GM19043 (cell line): ENCODE measurements at regions not wholly inside any gene's neighbourhood (a gene's known extent, or its start where the extent isn't known, plus 50 kb on each side); places are given as distances from the start of the nearest gene placed in this dataset.
"Not testable (repeated sequence)": the region's sequence is repeated elsewhere in the genome, so short reads cannot be mapped to it uniquely, and the experiment has no call there.

Experiments used
- ATAC-seq: cut with Tn5 transposase; IDR thresholded peaks from one replicate; pipeline ENCODE4 v1.9.1; 2021; ENCODE audit warnings: low read depth; ENCODE audit not compliant: unreplicated experiment

GRCh38 chr3:144429719-144430121, 458.1 kb downstream of the DIPK2A start:
- peak; percentile 67 for ATAC-seq

- peak; percentile 43 for ATAC-seq
These were observed 459.5 kb downstream of the DIPK2A start for GRCh38 chr3:144431134-144431533.

DNA sequence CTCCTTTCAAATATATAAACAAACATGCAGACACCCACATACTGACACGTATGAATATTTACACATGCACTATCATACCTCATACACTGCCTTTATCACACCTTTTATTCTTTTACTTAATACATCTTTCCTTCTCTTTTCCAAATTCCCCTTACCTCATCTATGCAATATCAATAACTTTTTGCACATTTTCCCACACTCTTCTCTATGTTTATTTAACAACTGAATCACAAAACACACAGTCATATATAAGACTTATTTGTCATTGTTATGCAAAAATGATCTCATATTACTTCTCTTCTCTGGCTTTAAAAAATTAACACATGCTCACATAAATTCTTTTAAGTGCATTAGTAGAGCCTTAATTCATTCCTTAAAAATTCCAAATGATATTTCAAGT, 461.4 kb downstream of the DIPK2A start:
- ATAC-seq = no peak

DNA sequence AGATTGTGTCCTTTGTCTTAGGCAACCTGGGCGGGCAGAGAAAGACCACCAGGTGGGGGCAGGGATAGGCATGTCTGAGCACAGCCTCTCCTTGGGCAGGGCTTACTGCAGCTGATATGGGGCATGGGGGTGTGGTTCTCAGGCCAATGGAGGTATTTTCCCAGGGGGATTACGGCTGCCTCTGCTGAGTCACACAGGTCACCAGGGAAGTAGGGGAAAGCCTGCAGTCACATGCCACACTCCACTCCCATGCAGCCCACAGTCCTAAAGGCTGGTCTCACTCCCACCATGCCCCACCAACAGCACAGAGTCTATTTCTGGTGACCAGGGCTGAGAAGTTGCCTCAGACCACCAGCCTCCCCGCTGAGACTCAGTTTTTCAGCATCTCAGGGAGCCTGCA, 466.4 kb downstream of the DIPK2A start:
- ATAC-seq = peak; percentile 46

DNA sequence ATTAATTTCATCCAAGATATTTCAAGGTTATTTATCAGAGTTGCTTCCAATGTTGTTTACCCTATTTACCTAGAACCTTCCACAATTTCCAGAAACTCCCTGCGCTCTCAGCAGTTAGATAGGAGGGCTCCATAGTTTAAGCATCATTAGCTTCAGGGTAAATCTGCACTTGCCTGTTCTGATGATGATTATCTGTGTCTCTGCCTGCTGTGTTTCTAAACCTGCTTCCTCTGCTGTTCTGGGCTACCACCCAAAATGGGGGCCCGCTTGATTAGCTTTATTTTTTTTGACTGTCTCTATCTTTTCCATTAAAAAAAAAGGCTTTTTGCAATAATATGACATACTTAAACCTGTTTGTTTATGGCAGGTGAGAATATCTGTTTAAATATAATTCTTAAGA, 472.4 kb downstream of the DIPK2A start:
- no peak for ATAC-seq

DNA sequence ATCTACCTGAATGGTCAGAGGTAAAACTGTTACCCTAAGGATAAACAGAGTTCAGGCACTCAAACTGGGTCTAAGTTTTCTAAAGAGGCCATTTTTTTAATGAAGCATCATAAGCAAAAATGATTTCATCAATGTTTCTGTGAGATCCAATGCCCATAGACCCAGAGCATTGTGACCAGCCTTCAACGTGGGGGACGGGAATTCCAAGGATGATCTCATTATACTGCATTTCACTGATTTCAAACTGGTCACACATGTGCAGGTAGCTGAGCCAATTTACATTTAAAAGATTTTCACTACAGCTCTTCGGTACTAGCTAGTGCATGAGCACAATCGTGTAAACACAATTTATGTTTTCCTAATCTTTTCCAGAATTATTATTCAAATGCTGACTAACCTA, 472.9 kb downstream of the DIPK2A start:
- no peak for ATAC-seq

DNA sequence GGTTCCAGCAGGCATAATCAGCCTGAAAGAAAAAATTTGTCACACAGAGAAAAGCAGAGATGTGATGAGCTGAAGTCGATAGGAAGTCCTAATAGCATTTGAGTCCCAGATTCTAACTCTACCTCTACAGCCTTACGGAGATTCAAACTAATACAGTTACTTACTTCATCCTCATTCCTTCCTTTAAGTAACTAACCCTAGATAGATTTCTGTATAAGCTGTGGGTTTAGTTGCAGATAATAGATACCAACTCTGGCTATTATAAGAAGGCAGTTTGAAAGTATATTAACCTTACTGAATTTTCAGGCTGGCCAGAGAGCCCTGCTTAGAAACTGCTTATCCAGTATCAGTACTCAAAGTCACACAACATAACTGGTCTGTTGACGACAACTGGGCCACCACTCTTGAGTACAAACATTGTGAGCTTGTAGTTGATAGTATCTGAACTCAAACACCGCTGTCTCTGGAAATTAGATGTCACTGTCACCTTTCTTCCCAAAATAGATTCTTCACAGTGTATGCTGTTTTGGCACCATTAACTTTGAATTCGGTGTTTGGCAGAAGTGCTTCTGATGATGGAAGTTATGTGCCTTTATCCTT, 484.3 kb downstream of the DIPK2A start:
- no peak for ATAC-seq

- ATAC-seq = no peak
These were observed 486.1 kb downstream of the DIPK2A start for GRCh38 chr3:144457758-144458157.

DNA sequence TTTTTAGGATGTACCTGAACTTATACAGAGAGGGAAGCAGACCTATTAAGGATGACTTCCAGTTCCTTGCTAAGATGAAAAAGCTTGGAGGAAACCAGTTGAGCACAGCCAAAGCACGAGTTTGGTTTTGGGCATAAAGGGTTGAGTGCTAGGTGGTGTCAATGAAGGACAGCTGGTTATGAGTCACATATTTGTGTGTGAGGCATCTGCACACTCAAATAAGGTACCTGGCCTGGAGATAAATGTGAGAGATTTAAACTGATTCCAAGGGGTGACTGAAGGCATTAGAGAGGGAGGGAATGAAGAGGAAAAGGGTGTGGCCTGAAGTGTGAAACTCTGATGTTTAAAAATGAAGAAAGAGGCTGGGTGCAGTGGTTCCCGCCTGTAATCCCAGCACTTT, 486.7 kb downstream of the DIPK2A start:
- ATAC-seq = no peak

- ATAC-seq = no peak
These were observed 490.7 kb downstream of the DIPK2A start for GRCh38 chr3:144462337-144462736.

GRCh38 chr3:144463911-144464310, 492.3 kb downstream of the DIPK2A start:
- ATAC-seq = no peak

DNA sequence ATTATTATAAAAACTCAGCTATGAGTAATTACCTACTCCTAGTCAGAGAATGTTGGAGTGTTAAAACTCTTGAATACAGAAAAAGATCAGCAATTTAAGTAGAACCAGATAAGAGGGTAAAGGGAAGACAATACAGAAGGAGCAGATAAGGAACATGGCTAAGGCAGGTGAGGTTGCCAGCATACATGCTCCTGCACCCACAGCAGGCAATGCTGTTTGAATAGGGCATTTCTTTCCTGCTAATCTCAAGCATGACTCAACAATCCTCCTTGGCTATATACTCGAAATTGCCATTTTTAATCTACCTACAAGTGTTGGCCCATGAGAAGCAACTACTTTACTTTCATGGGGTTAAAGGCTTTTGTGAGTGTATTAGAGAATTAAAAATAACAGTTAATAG, 494.5 kb downstream of the DIPK2A start:
- no peak for ATAC-seq

GRCh38 chr3:144466540-144466939, 494.9 kb downstream of the DIPK2A start:
- ATAC-seq = no peak

- ATAC-seq = no peak
These were observed 499.0 kb downstream of the DIPK2A start for GRCh38 chr3:144470666-144471065.

GRCh38 chr3:144477593-144477992, 506.0 kb downstream of the DIPK2A start:
- no peak for ATAC-seq

DNA sequence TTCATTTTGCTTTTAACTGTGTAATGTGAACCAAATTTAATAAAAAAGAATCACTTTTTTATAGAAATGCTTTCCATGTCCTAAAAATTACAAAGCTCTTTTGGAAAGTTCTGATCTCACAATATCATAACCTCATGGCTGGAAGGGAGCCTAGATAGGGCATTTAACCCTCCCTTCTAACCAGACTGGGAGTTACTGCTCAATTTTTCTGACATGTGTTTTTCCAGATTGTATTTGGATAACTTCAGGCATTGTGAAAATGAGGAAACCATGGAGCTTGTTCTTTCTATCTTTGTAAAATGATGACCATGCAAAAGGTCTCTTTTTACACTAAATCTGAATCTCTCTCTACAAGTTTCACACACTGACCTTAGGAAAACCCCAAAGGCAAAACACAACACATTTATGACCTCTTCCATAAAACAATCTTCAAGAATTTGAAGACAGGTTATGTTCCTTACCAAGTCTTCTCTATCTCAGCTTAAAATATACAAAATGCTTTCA, 508.8 kb downstream of the DIPK2A start:
- ATAC-seq = no peak

DNA sequence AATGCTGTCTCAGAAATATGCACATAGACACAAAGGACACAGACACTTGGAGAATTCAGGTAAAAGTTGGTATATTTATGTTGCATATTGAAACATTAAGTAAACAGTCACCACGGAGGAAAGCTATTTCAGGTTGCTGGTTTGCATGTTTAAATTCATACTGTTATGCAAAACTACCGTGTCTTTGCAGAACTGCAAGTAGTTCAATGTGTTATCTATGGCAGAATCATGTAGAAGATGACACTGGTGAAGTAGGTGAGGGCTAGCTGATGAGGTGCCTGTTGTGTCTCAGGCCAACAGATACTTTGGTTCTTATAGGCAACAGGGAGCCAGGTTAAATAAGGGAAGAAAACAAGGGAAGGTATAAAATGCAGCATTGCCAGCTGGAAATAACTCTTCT, 511.3 kb downstream of the DIPK2A start:
- no peak for ATAC-seq

- ATAC-seq = no peak
These were observed 515.4 kb downstream of the DIPK2A start for GRCh38 chr3:144487011-144487410.

- ATAC-seq = no peak
These were observed 517.3 kb downstream of the DIPK2A start for GRCh38 chr3:144488927-144489326.

DNA sequence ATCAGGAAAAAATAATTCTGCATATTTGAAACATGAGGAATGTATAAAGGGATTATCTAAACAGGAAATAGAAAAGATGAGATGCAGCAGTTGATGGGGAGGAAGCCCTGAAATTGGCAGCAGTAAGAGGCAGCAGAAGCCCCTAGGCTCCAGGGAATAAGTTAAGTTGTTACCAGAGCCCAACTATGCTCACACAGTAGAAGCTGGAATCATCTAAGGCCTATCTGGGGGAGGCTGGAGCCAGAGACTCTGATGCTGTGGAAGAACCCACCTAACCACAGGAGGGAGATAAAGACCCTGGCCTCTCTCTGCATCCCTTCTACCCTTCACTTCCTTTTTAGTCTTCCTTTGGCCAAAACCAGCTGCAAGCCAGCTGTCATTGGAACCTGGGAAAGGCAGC, 519.7 kb downstream of the DIPK2A start:
- no peak for ATAC-seq

DNA sequence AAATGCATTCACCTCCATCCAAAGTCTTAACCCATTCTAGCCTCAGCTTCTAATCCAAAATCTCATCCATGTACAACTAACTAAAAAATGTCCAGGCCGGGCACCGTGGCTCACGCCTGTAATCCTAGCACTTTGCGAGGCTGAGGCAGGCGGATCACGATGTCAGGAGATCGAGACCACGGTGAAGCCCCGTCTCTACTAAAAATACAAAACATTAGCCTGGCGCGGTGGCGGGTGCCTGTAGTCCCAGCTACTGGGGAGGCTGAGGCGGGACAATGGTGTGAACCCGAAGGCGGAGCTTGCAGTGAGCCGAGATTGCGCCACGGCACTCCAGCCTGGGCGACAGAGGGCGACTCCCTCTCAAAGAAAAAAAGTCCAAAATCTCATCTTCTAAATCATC, 523.0 kb downstream of the DIPK2A start:
- not testable (repeated sequence) for ATAC-seq

- ATAC-seq = no peak
These were observed 524.7 kb downstream of the DIPK2A start for GRCh38 chr3:144496141-144496835.
